ENCODE measurements at regions not wholly inside any gene's neighbourhood (a gene's known extent, or its start where the extent isn't known, plus 50 kb on each side); places are given as distances from the start of the nearest gene placed in this dataset.

DNA sequence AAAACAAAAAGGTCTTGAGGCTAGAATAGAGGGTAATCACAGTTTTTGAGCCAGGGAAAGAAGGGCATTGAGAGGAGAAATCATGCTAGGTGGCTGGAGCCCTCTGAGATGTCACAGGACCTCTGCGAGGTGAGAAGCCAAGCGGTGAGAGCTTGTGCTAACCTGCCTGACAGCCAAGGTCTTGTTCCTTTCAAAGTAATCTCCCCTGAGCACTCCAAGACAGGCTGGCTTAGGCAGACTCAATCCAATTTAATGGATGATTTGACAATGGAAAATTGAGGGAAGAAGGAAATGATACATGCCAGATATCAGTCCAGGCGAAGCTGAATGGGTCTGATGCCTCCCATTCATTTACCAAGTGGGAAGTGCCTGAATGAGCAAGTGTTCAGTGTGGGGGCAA is 311.9 kb upstream of the PTBP2 start:
- TF ChIP-seq, protein P1, sequence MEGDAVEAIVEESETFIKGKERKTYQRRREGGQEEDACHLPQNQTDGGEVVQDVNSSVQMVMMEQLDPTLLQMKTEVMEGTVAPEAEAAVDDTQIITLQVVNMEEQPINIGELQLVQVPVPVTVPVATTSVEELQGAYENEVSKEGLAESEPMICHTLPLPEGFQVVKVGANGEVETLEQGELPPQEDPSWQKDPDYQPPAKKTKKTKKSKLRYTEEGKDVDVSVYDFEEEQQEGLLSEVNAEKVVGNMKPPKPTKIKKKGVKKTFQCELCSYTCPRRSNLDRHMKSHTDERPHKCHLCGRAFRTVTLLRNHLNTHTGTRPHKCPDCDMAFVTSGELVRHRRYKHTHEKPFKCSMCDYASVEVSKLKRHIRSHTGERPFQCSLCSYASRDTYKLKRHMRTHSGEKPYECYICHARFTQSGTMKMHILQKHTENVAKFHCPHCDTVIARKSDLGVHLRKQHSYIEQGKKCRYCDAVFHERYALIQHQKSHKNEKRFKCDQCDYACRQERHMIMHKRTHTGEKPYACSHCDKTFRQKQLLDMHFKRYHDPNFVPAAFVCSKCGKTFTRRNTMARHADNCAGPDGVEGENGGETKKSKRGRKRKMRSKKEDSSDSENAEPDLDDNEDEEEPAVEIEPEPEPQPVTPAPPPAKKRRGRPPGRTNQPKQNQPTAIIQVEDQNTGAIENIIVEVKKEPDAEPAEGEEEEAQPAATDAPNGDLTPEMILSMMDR (IDR thresholded peaks at IDR 0.05; ENCODE audit: extremely low read depth, low read depth, low read length) = no peak
- no peak for DNase-seq (ENCODE audit: insufficient read length, low spot score, missing footprints)
- H3K27ac ChIP-seq (ENCODE audit: low read depth, low read length) = no peak overlapping the region
- no peaks in the 10 kb centered on the region for H3K27me3 ChIP-seq (ENCODE audit: insufficient read depth, low read length)
- no peak overlapping the region for H2AFZ ChIP-seq (ENCODE audit: low read length)
- no peak overlapping the region for H3K4me2 ChIP-seq (ENCODE audit: insufficient read depth, low read length)
- no peaks in the 10 kb centered on the region for H4K20me1 ChIP-seq (ENCODE audit: insufficient read depth, low read length)
- H3K9me3 ChIP-seq (ENCODE audit: low read depth, low read length) = no peaks in the 10 kb centered on the region
- no peaks in the 10 kb centered on the region for H3K36me3 ChIP-seq (ENCODE audit: insufficient read depth, low read length)
- no peak overlapping the region for H3K4me3 ChIP-seq (ENCODE audit: insufficient read depth, low read length)
- no peaks in the 10 kb centered on the region for H3K4me1 ChIP-seq (ENCODE audit: insufficient read depth, low read length)
- H3K79me2 ChIP-seq (ENCODE audit: insufficient read depth, low read length) = no peaks in the 10 kb centered on the region

DNA sequence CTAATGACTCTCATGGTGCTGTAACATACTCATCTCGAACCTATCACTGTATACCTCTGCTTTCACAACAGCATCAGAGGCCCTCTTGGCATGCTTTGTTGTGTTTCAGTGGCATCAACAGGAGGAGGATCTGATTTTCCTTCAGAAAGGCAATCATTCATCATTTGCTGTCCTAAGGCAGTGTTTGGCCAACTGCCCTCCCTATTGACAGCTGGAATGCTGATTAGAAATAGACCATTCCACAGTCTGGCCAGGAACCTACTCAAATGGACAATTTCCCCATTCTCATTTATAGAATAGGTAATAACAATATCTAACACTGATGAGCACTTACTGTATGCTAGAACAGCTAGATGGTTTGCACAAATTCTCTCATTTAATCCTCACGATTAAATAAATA is 310.6 kb upstream of the PTBP2 start:
- Histone ChIP-seq H4K20me1 (ENCODE audit: insufficient read depth, low read length) (no peaks in the 10 kb centered on the region), H3K36me3 (ENCODE audit: insufficient read depth, low read length) (no peaks in the 10 kb centered on the region), H3K4me1 (ENCODE audit: insufficient read depth, low read length) (no peaks in the 10 kb centered on the region), H3K27ac (ENCODE audit: low read depth, low read length) (no peak overlapping the region), H3K4me2 (ENCODE audit: insufficient read depth, low read length) (no peak overlapping the region), H2AFZ (ENCODE audit: low read length) (no peak overlapping the region), H3K4me3 (ENCODE audit: insufficient read depth, low read length) (no peak overlapping the region), H3K27me3 (ENCODE audit: insufficient read depth, low read length) (no peaks in the 10 kb centered on the region), H3K79me2 (ENCODE audit: insufficient read depth, low read length) (no peaks in the 10 kb centered on the region), H3K9me3 (ENCODE audit: low read depth, low read length) (no peaks in the 10 kb centered on the region)
- DNase-seq (ENCODE audit: insufficient read length, low spot score, missing footprints) = no peak
- TF ChIP-seq, protein P1 (IDR thresholded peaks at IDR 0.05; ENCODE audit: extremely low read depth, low read depth, low read length) = no peak

DNA sequence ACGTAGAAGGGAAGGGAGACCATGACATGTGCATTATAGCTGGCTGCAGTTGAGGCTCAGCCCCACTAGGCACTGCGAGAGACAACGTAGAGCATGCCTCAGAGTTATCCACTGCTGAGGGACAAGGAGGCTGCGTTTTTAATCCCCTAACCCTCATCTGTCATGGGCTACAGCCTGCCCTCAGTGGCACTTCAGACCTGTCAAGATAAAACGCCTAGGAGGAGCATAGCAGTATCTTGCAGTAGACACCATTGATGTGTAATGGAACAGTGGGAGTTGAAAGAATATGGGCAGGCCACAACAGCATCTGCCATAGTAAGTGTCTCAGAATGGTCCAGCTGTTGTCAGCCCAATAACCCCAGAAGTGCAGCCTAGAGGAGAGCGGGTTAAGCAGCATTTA is 307.0 kb upstream of the PTBP2 start:
- no peaks in the 10 kb centered on the region for H3K36me3 ChIP-seq (ENCODE audit: insufficient read depth, low read length)
- no peak overlapping the region for H2AFZ ChIP-seq (ENCODE audit: low read length)
- TF ChIP-seq, protein P1 (IDR thresholded peaks at IDR 0.05; ENCODE audit: extremely low read depth, low read depth, low read length) = no peak
- no peak overlapping the region for H3K4me2 ChIP-seq (ENCODE audit: insufficient read depth, low read length)
- no peak for DNase-seq (ENCODE audit: insufficient read length, low spot score, missing footprints)
- no peak overlapping the region for H3K4me3 ChIP-seq (ENCODE audit: insufficient read depth, low read length)
- H3K4me1 ChIP-seq (ENCODE audit: insufficient read depth, low read length) = peaks cover 11% of the 10 kb centered on the region
- H3K9me3 ChIP-seq (ENCODE audit: low read depth, low read length) = no peaks in the 10 kb centered on the region
- no peaks in the 10 kb centered on the region for H3K79me2 ChIP-seq (ENCODE audit: insufficient read depth, low read length)
- no peaks in the 10 kb centered on the region for H4K20me1 ChIP-seq (ENCODE audit: insufficient read depth, low read length)
- no peak overlapping the region for H3K27ac ChIP-seq (ENCODE audit: low read depth, low read length)
- no peaks in the 10 kb centered on the region for H3K27me3 ChIP-seq (ENCODE audit: insufficient read depth, low read length)

DNA sequence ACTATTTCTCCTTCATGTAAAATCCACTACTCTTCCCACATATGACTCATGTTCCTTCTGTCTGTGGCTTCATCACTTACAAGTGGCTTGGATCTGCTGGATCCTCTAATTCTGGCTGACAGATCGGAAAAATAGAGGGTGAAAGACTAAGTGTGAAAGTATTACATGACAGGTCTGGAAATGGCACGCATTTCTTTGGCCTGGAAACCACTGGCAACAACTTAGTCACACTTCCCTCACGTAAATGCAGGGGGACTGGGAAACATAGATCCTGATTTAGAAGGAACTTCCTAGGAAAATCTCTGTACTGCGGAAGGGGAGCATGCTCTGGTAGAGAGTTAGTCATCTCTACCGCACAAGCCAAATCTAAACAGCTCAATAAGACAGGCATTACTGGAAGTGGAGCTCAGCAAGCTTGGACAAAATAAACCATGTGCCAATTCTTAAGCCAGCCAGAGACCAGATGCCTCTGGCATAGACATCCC is 305.4 kb upstream of the PTBP2 start:
- Histone ChIP-seq H2AFZ (ENCODE audit: low read length) (no peak overlapping the region), H4K20me1 (ENCODE audit: insufficient read depth, low read length) (no peaks in the 10 kb centered on the region), H3K27ac (ENCODE audit: low read depth, low read length) (peak overlapping the region; percentile 87), H3K79me2 (ENCODE audit: insufficient read depth, low read length) (no peaks in the 10 kb centered on the region), H3K4me1 (ENCODE audit: insufficient read depth, low read length) (peaks cover 11% of the 10 kb centered on the region), H3K9me3 (ENCODE audit: low read depth, low read length) (no peaks in the 10 kb centered on the region), H3K36me3 (ENCODE audit: insufficient read depth, low read length) (no peaks in the 10 kb centered on the region), H3K27me3 (ENCODE audit: insufficient read depth, low read length) (no peaks in the 10 kb centered on the region), H3K4me2 (ENCODE audit: insufficient read depth, low read length) (peak overlapping the region; percentile 67), H3K4me3 (ENCODE audit: insufficient read depth, low read length) (no peak overlapping the region)
- TF ChIP-seq, protein P1 (IDR thresholded peaks at IDR 0.05; ENCODE audit: extremely low read depth, low read depth, low read length) = no peak
- peak; percentile 90 for DNase-seq (ENCODE audit: insufficient read length, low spot score, missing footprints)
